GM04504 (cell line): ENCODE measurements at regions not wholly inside any gene's neighbourhood (a gene's known extent, or its start where the extent isn't known, plus 50 kb on each side); places are given as distances from the start of the nearest gene placed in this dataset.

Experiments
- DNase-seq: peaks from one replicate; pipeline ENCODE4 v3.0.0-alpha.2; 2012; ENCODE audit warnings: low read depth

DNA sequence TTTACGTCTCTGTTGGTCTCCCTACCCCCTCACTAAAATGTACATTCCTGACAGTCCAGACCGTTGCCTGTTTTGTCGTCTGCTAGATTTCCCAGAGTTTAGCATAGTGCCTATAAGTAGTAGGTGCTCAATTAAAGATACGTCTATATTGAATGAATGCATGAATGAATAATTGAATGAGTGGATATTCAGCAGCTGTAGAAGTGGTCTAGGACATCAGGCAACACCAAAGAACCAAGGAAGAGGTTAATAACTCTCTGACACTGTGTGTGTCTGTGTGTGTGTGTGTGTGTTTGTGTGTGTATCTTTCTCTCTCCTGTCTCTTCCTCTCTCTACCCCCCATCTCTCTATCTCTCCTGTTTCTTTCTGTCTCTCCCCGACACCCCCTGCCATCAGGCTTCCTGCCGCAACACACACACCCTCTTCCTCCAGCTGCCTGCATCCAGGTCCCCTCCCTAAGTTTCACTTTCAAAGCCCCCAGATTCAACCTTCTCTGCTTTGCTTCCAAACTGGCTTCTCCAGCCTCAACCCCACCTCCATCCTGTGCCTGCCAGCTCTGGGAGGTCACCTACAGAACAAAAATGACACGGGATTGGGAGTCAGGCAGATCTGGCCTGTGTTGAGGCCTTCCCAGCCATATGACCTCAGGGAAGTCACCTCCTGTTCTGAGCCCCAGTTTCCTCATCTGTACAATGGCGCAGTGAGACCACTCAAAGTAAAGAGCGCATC lies 119.9 kb upstream of the NCOR2 start:
- no peak for DNase-seq

- no peak for DNase-seq
Observed at GRCh38 chr12:124686370-124687173, 119.2 kb upstream of the NCOR2 start.

- peak; percentile 60 for DNase-seq
Observed at GRCh38 chr12:124685689-124686369, 118.4 kb upstream of the NCOR2 start.

- DNase-seq, result peak; percentile 76
Observed at GRCh38 chr12:124684971-124685688, 117.7 kb upstream of the NCOR2 start.

GRCh38 chr12:124684496-124684895 lies 117.1 kb upstream of the NCOR2 start:
- no peak for DNase-seq

DNA sequence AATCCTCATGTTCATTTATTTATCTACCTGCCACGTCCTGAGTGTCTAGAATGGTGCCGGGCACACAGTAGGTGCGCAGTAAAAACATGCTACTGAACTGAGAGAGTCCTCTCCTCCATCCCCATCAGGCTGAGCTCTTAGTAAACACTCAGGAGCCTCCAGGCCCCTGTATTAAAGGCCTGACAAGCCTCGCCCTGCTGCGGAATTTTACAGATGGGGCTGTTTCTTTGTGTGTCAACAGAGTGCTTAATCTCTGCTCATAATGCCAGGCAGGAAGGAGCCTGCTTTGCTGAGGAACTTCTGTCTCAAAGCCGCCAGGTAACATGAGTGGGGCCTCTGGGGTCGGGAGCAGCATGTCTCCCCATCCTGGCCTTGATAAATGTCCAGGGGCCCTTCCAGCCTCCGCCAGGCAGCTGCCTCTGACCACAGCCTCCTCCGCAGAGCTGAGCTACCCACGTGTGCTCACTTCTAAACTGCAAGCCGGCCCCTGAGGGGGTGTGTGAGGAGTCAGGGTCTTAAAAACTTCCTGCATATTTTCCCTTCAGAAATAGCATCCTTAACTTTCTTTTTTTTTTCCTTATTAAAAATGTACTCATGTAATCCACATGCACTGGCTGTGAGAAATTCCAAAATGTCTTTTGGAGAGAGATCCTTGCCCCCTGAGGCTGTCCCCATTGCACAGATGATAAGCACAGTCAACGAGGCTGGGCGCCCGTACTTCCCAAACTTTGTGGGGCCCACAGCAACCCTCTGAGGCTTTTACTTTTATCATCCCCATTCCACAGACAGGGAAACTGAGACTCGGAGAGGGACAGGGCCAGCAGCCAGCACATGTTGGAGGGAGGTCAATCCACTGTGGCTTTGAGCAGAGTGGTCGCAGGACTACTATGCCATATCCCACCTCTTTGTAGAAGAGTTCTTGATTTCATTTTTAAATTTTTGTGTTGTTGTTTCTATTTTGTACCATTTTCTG lies 116.0 kb upstream of the NCOR2 start:
- no peak for DNase-seq

DNA sequence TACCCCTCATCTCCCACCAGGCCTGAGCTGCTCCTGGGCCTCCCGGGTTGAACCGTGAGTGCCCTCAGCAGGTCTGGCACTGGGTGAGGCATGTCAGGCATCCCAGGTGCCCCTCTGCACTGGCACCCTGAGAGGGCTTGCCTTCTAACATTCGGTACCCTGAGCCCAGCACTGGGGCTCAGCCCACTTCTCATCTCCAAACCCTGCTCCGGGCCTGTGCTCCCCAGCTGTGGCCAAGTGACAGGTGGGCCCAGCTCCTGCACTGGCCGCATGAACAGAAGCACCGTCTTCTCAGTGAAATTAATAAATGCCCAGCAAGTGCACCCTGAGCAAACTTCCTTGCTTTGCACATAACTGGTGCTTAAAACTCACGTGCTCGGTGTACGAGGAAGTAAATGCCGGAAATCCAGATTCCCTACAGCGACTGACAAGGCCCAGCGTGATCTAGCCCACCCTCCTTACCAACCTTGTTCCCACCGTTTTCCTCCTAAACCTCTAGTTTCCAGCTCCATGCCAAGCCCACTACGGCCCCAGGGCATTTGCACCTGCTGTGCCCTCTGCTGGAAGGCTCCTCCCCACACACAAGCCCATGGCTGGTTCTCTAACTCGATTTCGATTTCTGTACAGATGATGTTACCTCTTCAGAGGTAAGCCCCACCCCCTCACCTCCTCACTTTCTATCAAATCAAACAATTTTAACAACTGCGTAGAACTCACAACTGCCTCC lies 115.2 kb upstream of the NCOR2 start:
- DNase-seq, result no peak

DNA sequence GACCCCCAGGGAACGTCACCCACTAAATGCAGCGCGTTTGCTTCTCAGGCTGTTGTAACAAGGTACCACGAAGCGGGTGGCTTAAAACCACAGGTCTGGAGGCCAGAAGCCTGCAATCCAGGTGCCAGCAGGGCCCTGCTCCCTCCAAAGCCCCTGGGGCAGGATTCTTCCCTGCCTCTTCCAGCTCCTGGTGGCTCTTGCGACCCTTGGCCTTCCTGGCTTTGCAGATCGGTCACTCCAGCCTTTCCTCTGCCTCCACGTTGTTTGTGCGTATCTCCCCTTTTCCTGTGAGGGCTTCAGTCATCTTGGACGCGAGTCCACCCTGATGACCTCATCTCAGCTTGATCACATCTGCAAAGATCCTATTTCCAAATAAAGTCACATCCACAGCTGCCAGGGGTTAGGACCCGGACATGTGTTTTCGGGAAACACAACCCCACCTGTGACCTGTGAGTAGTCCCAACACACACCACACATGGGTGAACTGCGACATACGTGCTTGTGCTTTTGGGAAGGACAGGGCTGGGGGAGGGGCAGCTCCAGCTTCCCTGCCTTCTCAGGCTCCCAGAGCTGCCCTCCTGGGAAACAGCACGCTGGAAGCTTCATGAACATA lies 114.5 kb upstream of the NCOR2 start:
- DNase-seq, result peak; percentile 66

DNA sequence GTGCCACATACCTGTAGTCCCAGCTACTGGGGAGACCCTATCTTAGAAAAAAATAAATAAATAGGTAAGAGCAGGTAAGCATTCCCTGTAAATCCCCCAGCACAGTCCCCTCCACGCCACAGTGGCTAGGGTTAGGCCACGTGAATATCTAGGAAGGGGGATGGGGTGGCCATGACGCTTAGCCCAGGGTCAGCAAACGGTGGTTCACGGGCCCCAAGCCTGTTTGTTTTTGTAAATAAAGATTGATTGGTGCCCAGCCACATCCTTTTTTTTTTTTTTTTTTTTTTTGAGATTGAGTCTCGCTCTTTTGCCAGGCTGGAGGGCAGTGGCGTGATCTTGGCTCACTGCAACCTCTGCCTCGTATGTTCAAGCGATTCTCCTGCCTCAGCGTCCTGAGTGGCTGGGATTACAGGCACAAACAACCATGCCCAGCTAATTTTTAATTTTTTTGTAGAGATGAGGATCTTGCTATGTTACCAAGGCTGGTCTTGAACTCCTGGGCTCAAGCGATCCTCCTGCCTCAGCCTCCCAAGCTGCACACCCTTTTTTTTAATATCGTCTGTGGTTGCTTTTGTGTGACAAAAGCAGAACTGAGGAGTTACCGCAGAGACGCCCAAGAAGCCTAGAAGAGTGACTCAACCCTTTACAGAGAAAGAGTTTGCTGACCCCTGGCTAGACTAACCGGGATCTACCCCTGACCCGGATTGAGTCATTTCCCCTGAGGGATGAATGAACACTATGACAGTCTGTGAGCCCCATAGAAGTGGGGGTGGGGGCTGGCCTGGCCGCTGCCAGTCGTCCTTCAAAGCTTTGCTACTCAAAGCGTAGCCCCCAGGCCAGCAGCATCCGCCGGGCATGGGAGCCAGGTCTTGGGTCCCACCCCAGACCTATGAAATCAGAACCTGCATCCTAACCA lies 113.7 kb upstream of the NCOR2 start:
- peak; percentile 94 for DNase-seq

DNA sequence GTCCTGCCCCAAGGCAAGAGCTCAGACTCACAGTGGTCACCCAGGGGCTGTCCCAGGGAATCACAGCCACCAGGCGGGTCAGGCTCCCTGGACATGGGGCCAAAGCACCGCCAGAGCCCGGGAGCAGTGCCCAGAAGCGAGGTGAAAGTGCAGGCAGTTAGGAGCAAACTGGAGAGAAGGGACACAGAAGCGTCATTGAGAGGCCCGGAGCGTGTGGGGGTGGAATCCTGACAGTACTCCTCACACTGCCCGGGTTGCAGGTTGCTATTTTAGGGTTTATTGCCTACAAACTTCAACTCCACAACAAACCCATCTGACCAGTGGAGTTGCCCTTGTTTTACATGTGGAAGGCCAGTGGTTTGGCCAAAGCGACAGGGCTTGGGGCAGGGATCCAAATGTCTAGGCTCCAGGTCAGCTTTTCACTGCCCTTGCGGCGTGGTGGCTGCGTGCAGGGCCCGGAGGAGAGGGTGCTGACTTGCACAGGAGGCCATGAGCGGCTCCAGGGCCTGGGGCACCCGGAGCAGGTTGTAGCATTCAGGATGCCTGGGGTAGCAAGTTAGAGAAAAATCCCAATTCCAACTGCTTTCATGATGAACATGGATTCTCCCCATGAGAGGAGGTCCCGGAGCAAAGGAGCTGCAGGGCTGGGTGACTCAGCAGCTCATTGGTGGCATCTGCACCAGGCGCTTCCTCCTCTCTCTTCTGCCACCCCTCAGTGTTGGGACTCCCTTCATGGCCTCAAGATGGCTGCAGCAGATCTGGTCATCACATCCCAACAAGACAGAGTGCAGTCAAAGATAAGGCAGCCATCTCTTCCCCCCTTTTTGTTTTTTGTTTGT lies 112.3 kb upstream of the NCOR2 start:
- DNase-seq, result no peak

- no peak for DNase-seq
Observed at GRCh38 chr12:124679047-124679446, 111.6 kb upstream of the NCOR2 start.

GRCh38 chr12:124678421-124678893 lies 111.0 kb upstream of the NCOR2 start:
- DNase-seq, result no peak

- DNase-seq, result no peak
Observed at GRCh38 chr12:124677552-124678356, 110.3 kb upstream of the NCOR2 start.

- DNase-seq, result no peak
Observed at GRCh38 chr12:124676714-124677462, 109.5 kb upstream of the NCOR2 start.

DNA sequence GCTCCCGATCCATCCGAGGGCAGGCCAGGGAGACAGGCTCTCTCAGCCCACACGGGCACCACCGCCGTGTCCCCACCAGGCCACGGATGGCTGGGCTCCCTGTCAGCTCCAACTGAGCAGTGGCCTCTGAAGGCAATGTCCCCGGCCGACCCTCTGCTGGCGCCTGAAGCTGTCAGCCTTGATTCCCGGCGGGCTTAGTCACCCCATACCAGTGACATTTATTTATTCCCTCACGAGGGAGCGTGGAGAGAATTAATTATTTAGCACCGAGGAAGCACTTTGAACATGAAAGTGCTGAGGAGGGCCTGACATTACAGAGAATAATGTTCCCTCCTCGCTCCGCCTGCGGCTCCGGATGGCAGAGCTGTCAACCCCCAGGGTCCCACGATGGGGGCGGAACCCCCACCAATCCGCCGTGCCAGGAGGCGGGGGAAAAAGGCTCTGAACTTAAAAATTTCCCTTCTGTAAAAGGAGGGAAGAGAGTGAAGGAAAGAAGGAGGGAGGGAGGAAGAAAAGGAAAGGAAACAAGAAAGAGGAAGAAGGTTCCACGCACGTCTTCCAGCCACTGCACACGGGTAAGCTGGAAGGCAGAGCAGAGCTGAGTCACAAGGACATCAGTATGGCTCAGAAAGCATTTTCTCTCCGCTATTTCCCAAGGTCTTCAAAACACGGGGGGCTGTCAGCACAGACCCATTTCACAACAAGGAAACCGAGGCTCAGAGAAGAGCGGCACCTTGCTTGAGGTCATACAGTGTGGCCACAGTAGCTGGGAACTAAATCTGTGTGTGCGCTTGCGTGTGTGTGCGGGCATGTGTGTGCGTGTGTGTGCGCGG lies 108.7 kb upstream of the NCOR2 start:
- no peak for DNase-seq
